GM12892 (cell line): ENCODE measurements at regions not wholly inside any gene's neighbourhood (a gene's known extent, or its start where the extent isn't known, plus 50 kb on each side); places are given as distances from the start of the nearest gene placed in this dataset.

Experiments
- POLR2A ChIP-seq: IDR thresholded peaks from 2 replicates; pipeline ENCODE4 v1.6.1; 2011; ENCODE audit warnings: low read depth, low read length, control low read depth
- POLR2AphosphoS5 ChIP-seq: IDR thresholded peaks from 2 replicates; pipeline ENCODE4 v1.6.1; 2011; ENCODE audit warnings: low read depth, low read length, control low read depth
- TAF1 ChIP-seq: IDR thresholded peaks from 2 replicates; pipeline ENCODE4 v1.6.1; 2011; ENCODE audit warnings: low read depth, mild to moderate bottlenecking, control low read depth, low read length, borderline replicate concordance

- TF ChIP-seq POLR2AphosphoS5 (no peak), POLR2A (no peak), TAF1 (no peak)
These were observed 58.5 kb upstream of the NTM start for GRCh38 chr11:131311776-131312514.
